ENCODE measurements at regions not wholly inside any gene's neighbourhood (a gene's known extent, or its start where the extent isn't known, plus 50 kb on each side); places are given as distances from the start of the nearest gene placed in this dataset.
"Not testable (repeated sequence)": the region's sequence is repeated elsewhere in the genome, so short reads cannot be mapped to it uniquely, and the experiment has no call there.

GRCh38 chr5:176018598-176018997, 50.5 kb upstream of the THOC3 start:
- DNase-seq (ENCODE audit: low read depth in 2 of 2): not testable (repeated sequence)

GRCh38 chr5:176020852-176021251, 52.7 kb upstream of the THOC3 start:
- not testable (repeated sequence) for DNase-seq (ENCODE audit: low read depth in 2 of 2)

GRCh38 chr5:176023535-176023934, 55.4 kb upstream of the THOC3 start:
- not testable (repeated sequence) for DNase-seq (ENCODE audit: low read depth in 2 of 2)

- not testable (repeated sequence) for DNase-seq (ENCODE audit: low read depth in 2 of 2)
These were observed 61.3 kb upstream of the THOC3 start for GRCh38 chr5:176029445-176029844.

GRCh38 chr5:176030361-176031117, 62.4 kb upstream of the THOC3 start:
- not testable (repeated sequence) for DNase-seq (ENCODE audit: low read depth in 2 of 2)

GRCh38 chr5:176031118-176031510, 63.0 kb upstream of the THOC3 start:
- DNase-seq (ENCODE audit: low read depth in 2 of 2): not testable (repeated sequence)

GRCh38 chr5:176033186-176033585, 65.1 kb upstream of the THOC3 start:
- not testable (repeated sequence) for DNase-seq (ENCODE audit: low read depth in 2 of 2)

- not testable (repeated sequence) for DNase-seq (ENCODE audit: low read depth in 2 of 2)
These were observed 66.5 kb upstream of the THOC3 start for GRCh38 chr5:176034407-176035200.

- not testable (repeated sequence) for DNase-seq (ENCODE audit: low read depth in 2 of 2)
These were observed 67.1 kb upstream of the THOC3 start for GRCh38 chr5:176035201-176035530.

- not testable (repeated sequence) for DNase-seq (ENCODE audit: low read depth in 2 of 2)
These were observed 67.7 kb upstream of the THOC3 start for GRCh38 chr5:176035816-176036308.

GRCh38 chr5:176036391-176036790, 68.3 kb upstream of the THOC3 start:
- not testable (repeated sequence) for DNase-seq (ENCODE audit: low read depth in 2 of 2)

GRCh38 chr5:176037190-176037589, 69.1 kb upstream of the THOC3 start:
- not testable (repeated sequence) for DNase-seq (ENCODE audit: low read depth in 2 of 2)

- DNase-seq (ENCODE audit: low read depth in 2 of 2): not testable (repeated sequence)
These were observed 72.1 kb upstream of the THOC3 start for GRCh38 chr5:176040105-176040801.

- not testable (repeated sequence) for DNase-seq (ENCODE audit: low read depth in 2 of 2)
These were observed 73.3 kb upstream of the THOC3 start for GRCh38 chr5:176041248-176041994.

GRCh38 chr5:176042020-176042658, 74.0 kb upstream of the THOC3 start:
- peak; percentile 48 for DNase-seq (ENCODE audit: low read depth in 2 of 2)

GRCh38 chr5:176043252-176043829, 75.2 kb upstream of the THOC3 start:
- not testable (repeated sequence) for DNase-seq (ENCODE audit: low read depth in 2 of 2)

GRCh38 chr5:176043986-176044385, 75.9 kb upstream of the THOC3 start:
- DNase-seq (ENCODE audit: low read depth in 2 of 2): not testable (repeated sequence)

- DNase-seq (ENCODE audit: low read depth in 2 of 2): not testable (repeated sequence)
These were observed 76.3 kb upstream of the THOC3 start for GRCh38 chr5:176044431-176044830.

- not testable (repeated sequence) for DNase-seq (ENCODE audit: low read depth in 2 of 2)
These were observed 77.3 kb upstream of the THOC3 start for GRCh38 chr5:176045442-176045841.

- not testable (repeated sequence) for DNase-seq (ENCODE audit: low read depth in 2 of 2)
These were observed 80.6 kb upstream of the THOC3 start for GRCh38 chr5:176048671-176049070.
